Endothelial cell of umbilical vein (primary cell): ENCODE measurements at regions not wholly inside any gene's neighbourhood (a gene's known extent, or its start where the extent isn't known, plus 50 kb on each side); places are given as distances from the start of the nearest gene placed in this dataset.

Experiments
- BruUV-seq: library from RNA; stranded (reverse); fragments of 400-500 nt; replicated peaks from 2 replicates; lab custom pipeline; 2021; lab: Mats Ljungman, UMichigan
- CTCF ChIA-PET: fragments of 300-600, 350-600 bp; sonication (Branson Sonifier 250); formaldehyde crosslinking; loops from one replicate; lab custom pipeline; 2021; ENCODE audit warnings: antibody characterized with exemption, inconsistent platforms; lab: Charles Lee
- POLR2A ChIA-PET: fragments of 300-600, 350-600 bp; sonication (Branson Sonifier 250); formaldehyde crosslinking; loops from one replicate; lab custom pipeline; 2021; ENCODE audit warnings: antibody characterized with exemption, inconsistent platforms; lab: Charles Lee
- DNase-seq: peaks from one replicate; pipeline ENCODE4 v3.0.0-alpha.2; 2011; ENCODE audit warnings: low read depth, low spot score
- FAIRE-seq: peaks from 2 replicates; lab custom pipeline; 2011; peaks lifted over from hg19 to GRCh38; lab: Jason Lieb, UNC
- H2AFZ ChIP-seq: 2 replicates; pipeline ENCODE4 v1.6.0; 2012; ENCODE audit warnings: low read depth, low read length, control low read depth, inconsistent platforms
- H3K27ac ChIP-seq: 2 replicates; pipeline ENCODE4 v1.5.1; 2011; ENCODE audit warnings: low read depth, mild to moderate bottlenecking, control low read depth, low read length, moderate library complexity; ENCODE audit not compliant: insufficient read depth
- H3K27me3 ChIP-seq, 2 experiments: 2 replicates each; pipeline versions ENCODE4 v1.6.0 to v1.6.1; 2011; ENCODE audit warnings: low read length in 2 of 2, mixed read lengths in 1 of 2; ENCODE audit not compliant: control insufficient read depth in 2 of 2, insufficient read depth in 2 of 2
- H3K36me3 ChIP-seq, 2 experiments: 2 replicates in 1 of 2; 3 replicates in 1 of 2; pipeline ENCODE4 v1.5.1; 2011; ENCODE audit warnings: low read length in 2 of 2, mild to moderate bottlenecking in 1 of 2, moderate library complexity in 1 of 2; ENCODE audit not compliant: control insufficient read depth in 2 of 2, insufficient read depth in 2 of 2; ENCODE audit errors: extremely low read depth in 1 of 2
- H3K4me1 ChIP-seq: 3 replicates; pipeline ENCODE4 v1.5.1; 2011; ENCODE audit warnings: mild to moderate bottlenecking, low read length; ENCODE audit not compliant: control insufficient read depth, insufficient read depth; ENCODE audit errors: extremely low read depth
- H3K4me2 ChIP-seq: 2 replicates; pipeline ENCODE4 v1.6.1; 2011; ENCODE audit warnings: low read length, control low read depth, mixed read lengths; ENCODE audit not compliant: insufficient read depth
- H3K4me3 ChIP-seq, 3 experiments: fragments of 200-600 bp in 1 of 3; sonication (generic), shearing (Covaris generic) in 1 of 3; replicated peaks in 1 of 3; 2 replicates each; pipeline ENCODE4 v1.5.1; 2011 to 2016; ENCODE audit warnings: control low read depth in 3 of 3, low read length in 3 of 3, mild to moderate bottlenecking in 2 of 3, inconsistent platforms in 1 of 3, low read depth in 1 of 3, moderate library complexity in 1 of 3; ENCODE audit not compliant: insufficient read depth in 1 of 3
- H3K79me2 ChIP-seq: 2 replicates; pipeline ENCODE4 v1.6.0; 2012; ENCODE audit warnings: low read length, inconsistent platforms; ENCODE audit not compliant: control insufficient read depth, insufficient read depth
- H3K9ac ChIP-seq: replicated peaks from 2 replicates; pipeline ENCODE3; 2011; ENCODE audit warnings: low read length, control low read depth; ENCODE audit not compliant: insufficient read depth; ENCODE audit errors: extremely low read depth
- H3K9me1 ChIP-seq: replicated peaks from 3 replicates; pipeline ENCODE4 v1.6.0; 2011; ENCODE audit warnings: mild to moderate bottlenecking, low read length; ENCODE audit not compliant: control insufficient read depth, insufficient read depth; ENCODE audit errors: extremely low read depth
- H3K9me3 ChIP-seq: replicated peaks from 2 replicates; pipeline ENCODE4 v1.5.1; 2012; ENCODE audit warnings: low read length, inconsistent platforms; ENCODE audit not compliant: control insufficient read depth, insufficient read depth
- H4K20me1 ChIP-seq: replicated peaks from 2 replicates; pipeline ENCODE3; 2011; ENCODE audit warnings: mild to moderate bottlenecking, low read length; ENCODE audit not compliant: control insufficient read depth, insufficient read depth; ENCODE audit errors: extremely low read depth
- EZH2 ChIP-seq: IDR thresholded peaks from 2 replicates; pipeline ENCODE4 v1.6.1; 2012; ENCODE audit warnings: borderline replicate concordance, low read depth, mild to moderate bottlenecking, moderate library complexity, low read length, inconsistent platforms; ENCODE audit not compliant: severe bottlenecking
- FOS ChIP-seq: IDR thresholded peaks from 2 replicates; pipeline ENCODE4 v1.6.1; 2011; ENCODE audit warnings: mild to moderate bottlenecking, low read length, moderate library complexity, borderline replicate concordance; ENCODE audit not compliant: insufficient read depth
- GATA2 ChIP-seq: IDR thresholded peaks from 2 replicates; pipeline ENCODE4 v1.7.0; 2011; ENCODE audit warnings: low read depth, mild to moderate bottlenecking, moderate library complexity, mixed read lengths, low read length; ENCODE audit not compliant: insufficient read length, insufficient read depth
- JUN ChIP-seq: IDR thresholded peaks from 2 replicates; pipeline ENCODE4 v1.6.1; 2011; ENCODE audit warnings: borderline replicate concordance, low read depth; ENCODE audit not compliant: insufficient read length, insufficient read depth
- MYC ChIP-seq: IDR thresholded peaks from one replicate; pipeline ENCODE4 v1.6.1; 2011; ENCODE audit warnings: mild to moderate bottlenecking, low read depth, low read length
- POLR2A ChIP-seq: IDR thresholded peaks from 2 replicates; pipeline ENCODE4 v1.6.1; 2012; ENCODE audit warnings: low read depth, mild to moderate bottlenecking, control low read depth, low read length
- POLR2AphosphoS5 ChIP-seq: IDR thresholded peaks from 2 replicates; pipeline ENCODE4 v1.6.1; 2012; ENCODE audit warnings: low read depth, mild to moderate bottlenecking, control low read depth, low read length, moderate library complexity; ENCODE audit not compliant: insufficient read depth
- dilution Hi-C: fragments of 300-500 bp; cut with MboI; formaldehyde crosslinking; loops from one replicate; pipeline ENCODE4 v1.15.0; 2019; ENCODE audit warnings: low sequenced_read_pairs; ENCODE audit not compliant: extremely low pct_ligation_motif_present
- intact Hi-C: fragments of 100-400 bp; cut with micrococcal nuclease; formaldehyde crosslinking; loops from one replicate; pipeline ENCODE4 v1.10.0; 2022
- TF ChIP-seq, protein P1 (sequence below): IDR thresholded peaks from 2 replicates; pipeline ENCODE4 v1.6.1; 2011; ENCODE audit not compliant: insufficient read depth, insufficient read length
- TF ChIP-seq, protein P2 (sequence below), 2 donors: IDR thresholded peaks; 1 replicate in 1 of 2; 2 replicates in 1 of 2; pipeline ENCODE4 v1.5.1; 2011; ENCODE audit warnings: low read length in 2 of 2, mild to moderate bottlenecking in 2 of 2, moderate library complexity in 2 of 2, control low read depth in 1 of 2, inconsistent platforms in 1 of 2, low read depth in 1 of 2; ENCODE audit not compliant: insufficient read depth in 1 of 2; ENCODE audit errors: extremely low read depth in 1 of 2

DNA sequence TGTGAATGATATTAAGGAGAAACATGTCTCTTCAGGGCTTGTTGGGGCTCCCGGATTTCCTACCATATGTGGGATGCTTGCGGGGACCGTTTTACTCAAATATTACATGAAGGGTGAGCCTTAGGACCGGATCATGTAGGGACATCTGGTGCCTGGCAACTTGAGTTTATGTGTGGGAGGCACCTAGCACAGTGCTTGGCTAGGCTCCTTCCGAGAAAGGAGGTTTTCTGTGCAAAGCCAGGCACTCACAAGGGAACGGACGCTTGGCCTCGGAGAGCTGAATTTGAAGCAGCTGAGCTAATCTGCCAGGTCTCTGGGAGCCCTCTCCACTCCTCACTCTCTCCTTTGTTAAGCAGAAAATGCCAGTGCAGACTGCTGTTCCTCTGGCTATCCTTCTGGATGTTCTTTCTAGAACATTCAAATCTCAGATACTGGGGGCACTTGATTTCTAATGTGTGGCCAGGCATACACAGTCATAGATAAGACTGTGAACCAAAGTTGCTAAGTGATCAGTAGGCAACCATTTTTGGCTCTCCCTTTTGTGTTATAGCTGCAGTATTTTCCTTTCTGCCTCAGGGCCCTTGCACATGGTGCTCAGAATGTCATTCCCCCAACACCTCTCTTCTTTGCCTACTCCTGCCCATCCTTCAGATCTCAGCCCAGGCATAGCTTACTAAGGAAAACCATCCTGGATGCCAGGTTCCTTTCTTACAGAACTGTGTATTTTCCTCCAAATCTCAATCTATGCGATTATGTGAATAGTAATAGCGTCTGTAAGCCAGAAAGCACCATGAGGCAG, 216.6 kb upstream of the CSF3R start:
- Histone ChIP-seq H3K4me3 (no peak overlapping the region), H3K36me3 (no peaks in the 10 kb centered on the region), H3K4me1 (no peaks in the 10 kb centered on the region), H3K9ac (no peak overlapping the region), H2AFZ (no peak overlapping the region), H3K4me2 (no peak overlapping the region), H3K27ac (no peak overlapping the region), H4K20me1 (no peaks in the 10 kb centered on the region), H3K27me3 (no peaks in the 10 kb centered on the region), H3K9me1 (no peaks in the 10 kb centered on the region), H3K79me2 (no peaks in the 10 kb centered on the region), H3K9me3 (no peaks in the 10 kb centered on the region)
- CTCF ChIA-PET = interaction anchor here (1.1 kb wide), 1 partner anchor 339 kb away, joined by 3 read pairs; no protein-coding TSS in a partner anchor
- intact Hi-C loops = no loop called here
- BruUV-seq = no TSS peak
- no peak for DNase-seq
- dilution Hi-C loops = no loop called here
- TF ChIP-seq JUN = no peak
- TF ChIP-seq GATA2 = no peak
- no peak for TF ChIP-seq POLR2AphosphoS5
- TF ChIP-seq EZH2 = no peak
- TF ChIP-seq FOS = no peak
- no peak for TF ChIP-seq POLR2A
- TF ChIP-seq, protein P1, sequence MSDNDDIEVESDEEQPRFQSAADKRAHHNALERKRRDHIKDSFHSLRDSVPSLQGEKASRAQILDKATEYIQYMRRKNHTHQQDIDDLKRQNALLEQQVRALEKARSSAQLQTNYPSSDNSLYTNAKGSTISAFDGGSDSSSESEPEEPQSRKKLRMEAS = no peak
- TF ChIP-seq, protein P2, sequence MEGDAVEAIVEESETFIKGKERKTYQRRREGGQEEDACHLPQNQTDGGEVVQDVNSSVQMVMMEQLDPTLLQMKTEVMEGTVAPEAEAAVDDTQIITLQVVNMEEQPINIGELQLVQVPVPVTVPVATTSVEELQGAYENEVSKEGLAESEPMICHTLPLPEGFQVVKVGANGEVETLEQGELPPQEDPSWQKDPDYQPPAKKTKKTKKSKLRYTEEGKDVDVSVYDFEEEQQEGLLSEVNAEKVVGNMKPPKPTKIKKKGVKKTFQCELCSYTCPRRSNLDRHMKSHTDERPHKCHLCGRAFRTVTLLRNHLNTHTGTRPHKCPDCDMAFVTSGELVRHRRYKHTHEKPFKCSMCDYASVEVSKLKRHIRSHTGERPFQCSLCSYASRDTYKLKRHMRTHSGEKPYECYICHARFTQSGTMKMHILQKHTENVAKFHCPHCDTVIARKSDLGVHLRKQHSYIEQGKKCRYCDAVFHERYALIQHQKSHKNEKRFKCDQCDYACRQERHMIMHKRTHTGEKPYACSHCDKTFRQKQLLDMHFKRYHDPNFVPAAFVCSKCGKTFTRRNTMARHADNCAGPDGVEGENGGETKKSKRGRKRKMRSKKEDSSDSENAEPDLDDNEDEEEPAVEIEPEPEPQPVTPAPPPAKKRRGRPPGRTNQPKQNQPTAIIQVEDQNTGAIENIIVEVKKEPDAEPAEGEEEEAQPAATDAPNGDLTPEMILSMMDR (IDR thresholded peaks at IDR 0.05; ENCODE audit: extremely low read depth in 1 of 2, insufficient read depth in 1 of 2, low read depth in 1 of 2, low read length in 2 of 2) = no peak
- TF ChIP-seq MYC = no peak
- no peak for FAIRE-seq
- POLR2A ChIA-PET = no interaction called here
